HUES6 (cell line): ENCODE measurements at regions not wholly inside any gene's neighbourhood (a gene's known extent, or its start where the extent isn't known, plus 50 kb on each side); places are given as distances from the start of the nearest gene placed in this dataset.

Experiments
- H3K27ac ChIP-seq: 2 replicates; pipeline ENCODE4 v1.7.0; 2013; ENCODE audit warnings: low read depth, mild to moderate bottlenecking, low read length, inconsistent platforms
- H3K27me3 ChIP-seq: 2 replicates; pipeline ENCODE4 v1.6.1; 2013; ENCODE audit warnings: low read length; ENCODE audit not compliant: control insufficient read depth, insufficient read depth
- H3K36me3 ChIP-seq: 2 replicates; pipeline ENCODE4 v1.6.1; 2013; ENCODE audit warnings: low read length; ENCODE audit not compliant: control insufficient read depth, insufficient read depth
- H3K4me1 ChIP-seq: 2 replicates; pipeline ENCODE4 v1.6.1; 2013; ENCODE audit warnings: low read length; ENCODE audit not compliant: control insufficient read depth, insufficient read depth
- H3K4me3 ChIP-seq: 2 replicates; pipeline ENCODE4 v1.5.1; 2013; ENCODE audit warnings: low read depth, low read length
- H3K9ac ChIP-seq: one replicate; pipeline ENCODE4 v1.6.1; 2013; ENCODE audit warnings: mild to moderate bottlenecking, low read length
- H3K9me3 ChIP-seq: 2 replicates; pipeline ENCODE4 v1.6.1; 2013; ENCODE audit warnings: low read depth, low read length; ENCODE audit not compliant: control insufficient read depth, insufficient read depth

GRCh38 chr16:86382774-86383407 lies 127.4 kb upstream of the FOXF1 start:
- Histone ChIP-seq H3K27ac (no peak overlapping the region), H3K4me3 (no peak overlapping the region), H3K36me3 (no peaks in the 10 kb centered on the region), H3K4me1 (peaks cover 5% of the 10 kb centered on the region; the same call in 1 of the 2 replicates), H3K9me3 (no peaks in the 10 kb centered on the region), H3K9ac (no peak overlapping the region), H3K27me3 (no peaks in the 10 kb centered on the region)

DNA sequence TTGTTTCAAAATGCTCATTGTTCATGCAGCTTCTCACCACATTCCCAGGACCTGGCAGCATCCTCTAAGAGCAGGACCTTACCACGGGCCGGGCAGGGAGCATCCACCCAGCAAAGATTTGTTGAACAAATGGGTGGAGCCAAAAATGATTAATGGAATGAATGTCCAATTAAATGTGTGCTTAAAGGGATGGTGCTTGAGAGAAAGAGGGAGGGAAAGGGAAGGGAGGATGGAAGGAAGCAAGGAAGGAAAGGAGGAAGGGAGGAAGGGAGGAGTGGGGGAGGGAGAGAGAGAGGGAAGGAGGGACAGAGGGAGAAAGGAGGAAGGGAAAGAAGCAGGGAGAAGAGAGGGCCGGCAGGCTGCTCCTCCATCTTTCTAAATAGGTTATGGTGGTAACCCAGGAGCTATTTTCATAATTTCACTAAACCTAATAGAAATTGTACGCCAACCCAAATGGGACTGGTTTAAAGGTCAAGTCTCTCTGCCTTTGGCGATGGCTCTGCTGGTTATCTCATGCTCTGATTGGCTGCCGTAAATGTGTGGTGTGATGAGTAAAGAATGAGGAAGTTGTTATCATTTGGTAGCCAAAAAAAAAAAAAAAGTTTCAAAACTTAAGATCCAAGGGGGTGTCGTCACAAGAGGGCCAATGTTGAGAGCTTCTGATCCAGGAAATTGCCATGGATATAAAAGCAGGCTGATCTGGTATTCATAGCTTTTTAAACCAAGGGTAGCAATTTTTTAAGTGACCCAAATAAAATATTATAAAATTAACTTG lies 126.7 kb upstream of the FOXF1 start:
- no peaks in the 10 kb centered on the region for H3K36me3 ChIP-seq
- no peak overlapping the region for H3K27ac ChIP-seq
- peaks cover 5% of the 10 kb centered on the region; the same call in 1 of the 2 replicates for H3K4me1 ChIP-seq
- no peaks in the 10 kb centered on the region for H3K9me3 ChIP-seq
- no peaks in the 10 kb centered on the region for H3K27me3 ChIP-seq
- H3K9ac ChIP-seq: no peak overlapping the region
- no peak overlapping the region for H3K4me3 ChIP-seq

DNA sequence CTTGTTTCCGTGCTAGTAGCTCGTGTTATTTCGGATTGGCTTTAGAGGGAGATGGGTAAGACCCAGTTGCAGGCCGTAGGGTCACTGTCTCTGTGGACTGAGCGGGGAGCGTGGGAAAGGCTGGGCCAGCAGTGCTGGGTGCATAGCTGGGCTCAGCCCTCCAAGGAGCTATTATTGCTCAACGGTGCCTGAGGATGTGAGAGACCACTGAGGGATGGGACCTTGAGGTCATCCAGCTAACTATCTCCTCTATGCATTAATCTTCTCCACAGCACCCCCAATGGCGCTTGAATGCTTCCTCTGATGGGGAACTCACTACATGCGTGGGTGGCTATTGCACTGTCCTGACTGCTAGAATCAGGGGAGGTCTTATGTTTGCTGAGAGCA lies 126.1 kb upstream of the FOXF1 start:
- Histone ChIP-seq H3K9ac (no peak overlapping the region), H3K9me3 (no peaks in the 10 kb centered on the region), H3K4me3 (no peak overlapping the region), H3K36me3 (no peaks in the 10 kb centered on the region), H3K27ac (no peak overlapping the region), H3K4me1 (peaks cover 5% of the 10 kb centered on the region; the same call in 1 of the 2 replicates), H3K27me3 (no peaks in the 10 kb centered on the region)

DNA sequence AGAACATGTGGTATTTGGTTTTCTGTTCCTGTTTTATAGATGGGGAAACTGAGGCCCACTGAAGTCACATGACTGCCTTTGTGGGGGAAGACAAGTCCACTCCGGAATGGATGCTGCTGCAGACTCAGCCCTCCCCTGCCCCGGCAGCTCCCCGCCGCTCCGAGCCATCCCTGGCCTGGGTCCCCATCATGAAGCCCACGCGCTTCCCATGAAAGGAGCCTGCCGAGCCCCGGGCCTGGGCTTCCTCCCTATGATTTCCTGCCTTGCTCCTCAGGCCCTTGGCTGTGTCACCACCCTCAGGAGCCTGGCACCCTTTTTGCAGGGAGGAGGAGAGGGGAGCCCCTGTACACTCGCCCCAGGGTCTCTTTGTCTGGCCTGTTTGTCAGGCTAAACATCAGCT lies 125.3 kb upstream of the FOXF1 start:
- H3K27ac ChIP-seq: no peak overlapping the region

GRCh38 chr16:86387468-86388440 lies 122.6 kb upstream of the FOXF1 start:
- no peaks in the 10 kb centered on the region for H3K36me3 ChIP-seq
- H3K27me3 ChIP-seq: no peaks in the 10 kb centered on the region
- no peaks in the 10 kb centered on the region for H3K9me3 ChIP-seq
- no peak overlapping the region for H3K9ac ChIP-seq
- H3K4me1 ChIP-seq: peaks cover 5% of the 10 kb centered on the region; the same call in 1 of the 2 replicates
- H3K27ac ChIP-seq: no peak overlapping the region
- H3K4me3 ChIP-seq: no peak overlapping the region

More for the DNA sequence above, 125.3 kb upstream of the FOXF1 start:
- Histone ChIP-seq H3K4me3 (no peak overlapping the region), H3K36me3 (no peaks in the 10 kb centered on the region), H3K4me1 (peaks cover 5% of the 10 kb centered on the region; the same call in 1 of the 2 replicates), H3K27me3 (no peaks in the 10 kb centered on the region), H3K9ac (no peak overlapping the region), H3K9me3 (no peaks in the 10 kb centered on the region)

- H3K9me3 ChIP-seq: no peaks in the 10 kb centered on the region
These were observed 121.4 kb upstream of the FOXF1 start for GRCh38 chr16:86388976-86389375.

GRCh38 chr16:86389566-86390328 lies 120.6 kb upstream of the FOXF1 start:
- H3K27me3 ChIP-seq: no peaks in the 10 kb centered on the region
- no peaks in the 10 kb centered on the region for H3K9me3 ChIP-seq
- H3K9ac ChIP-seq: no peak overlapping the region
- no peak overlapping the region for H3K27ac ChIP-seq
- no peaks in the 10 kb centered on the region for H3K36me3 ChIP-seq
- no peak overlapping the region for H3K4me3 ChIP-seq
- no peaks in the 10 kb centered on the region for H3K4me1 ChIP-seq

More at GRCh38 chr16:86388976-86389375, 121.4 kb upstream of the FOXF1 start:
- H3K27ac ChIP-seq: no peak overlapping the region
- H3K27me3 ChIP-seq: no peaks in the 10 kb centered on the region
- H3K9ac ChIP-seq: no peak overlapping the region
- H3K4me1 ChIP-seq: peaks cover under 1% of the 10 kb centered on the region; the same call in 1 of the 2 replicates
- H3K36me3 ChIP-seq: no peaks in the 10 kb centered on the region
- H3K4me3 ChIP-seq: no peak overlapping the region

- Histone ChIP-seq H3K9me3 (no peaks in the 10 kb centered on the region), H3K27me3 (no peaks in the 10 kb centered on the region), H3K27ac (no peak overlapping the region), H3K9ac (no peak overlapping the region), H3K4me1 (no peaks in the 10 kb centered on the region), H3K4me3 (no peak overlapping the region), H3K36me3 (no peaks in the 10 kb centered on the region)
These were observed 120.0 kb upstream of the FOXF1 start for GRCh38 chr16:86390335-86390734.

GRCh38 chr16:86391486-86391885 lies 118.8 kb upstream of the FOXF1 start:
- no peaks in the 10 kb centered on the region for H3K36me3 ChIP-seq
- no peaks in the 10 kb centered on the region for H3K9me3 ChIP-seq
- H3K9ac ChIP-seq: no peak overlapping the region
- no peak overlapping the region for H3K27ac ChIP-seq
- H3K4me1 ChIP-seq: peaks cover 7% of the 10 kb centered on the region; the same call in 1 of the 2 replicates
- H3K4me3 ChIP-seq: no peak overlapping the region
- H3K27me3 ChIP-seq: no peaks in the 10 kb centered on the region

GRCh38 chr16:86391984-86392383 lies 118.3 kb upstream of the FOXF1 start:
- no peaks in the 10 kb centered on the region for H3K9me3 ChIP-seq
- H3K27ac ChIP-seq: no peak overlapping the region
- H3K9ac ChIP-seq: no peak overlapping the region
- no peaks in the 10 kb centered on the region for H3K36me3 ChIP-seq
- no peaks in the 10 kb centered on the region for H3K27me3 ChIP-seq
- peaks cover 12% of the 10 kb centered on the region; the same call in 1 of the 2 replicates for H3K4me1 ChIP-seq
- no peak overlapping the region for H3K4me3 ChIP-seq
